ENCODE measurements at regions not wholly inside any gene's neighbourhood (a gene's known extent, or its start where the extent isn't known, plus 50 kb on each side); places are given as distances from the start of the nearest gene placed in this dataset.

- H3K4me1 ChIP-seq (ENCODE audit: control extremely low read depth in 1 of 4, control insufficient read depth in 4 of 4, insufficient read depth in 4 of 4, low read length in 3 of 4) = no peaks in the 10 kb centered on the region
- peaks cover under 1 to 14% (median 5%) of the 10 kb centered on the region in 5 experiments for H3K27me3 ChIP-seq (replicated peaks in 2 of 5; ENCODE audit: control insufficient read depth in 4 of 5, insufficient read depth in 5 of 5, low read length in 4 of 5)
- H3K9me3 ChIP-seq (ENCODE audit: control extremely low read depth in 1 of 5, control insufficient read depth in 4 of 5, insufficient read depth in 2 of 5, low read depth in 1 of 5, low read length in 4 of 5) = no peaks in the 10 kb centered on the region
- WGBS (ENCODE audit: insufficient coverage) = 73% methylated on average over 2 of the region's 3 CpGs
- no peak overlapping the region for H3K27ac ChIP-seq (ENCODE audit: insufficient read depth in 1 of 2, low read depth in 1 of 2, low read length in 2 of 2, poor library complexity in 1 of 2, severe bottlenecking in 2 of 2)
- H3K4me3 ChIP-seq (ENCODE audit: control insufficient read depth in 1 of 7, extremely low read depth in 1 of 7, insufficient read depth in 4 of 7, low read depth in 2 of 7, low read length in 6 of 7) = no peak overlapping the region
- POLR2A ChIA-PET = no interaction called here
- no peaks in the 10 kb centered on the region for H3K36me3 ChIP-seq (ENCODE audit: control insufficient read depth in 4 of 4, insufficient read depth in 4 of 4, low read length in 3 of 4)
- DNase-seq = no peak
- CTCF ChIA-PET = interaction anchor here (1.0 kb wide), 1 partner anchor 1245 kb away, joined by 3 read pairs; no protein-coding TSS in a partner anchor
Measured at GRCh38 chr10:36882781-36883180, 242.6 kb upstream of the ANKRD30A start.

GRCh38 chr10:36880898-36881297, 244.5 kb upstream of the ANKRD30A start:
- Histone ChIP-seq H3K36me3 (ENCODE audit: control insufficient read depth in 4 of 4, insufficient read depth in 4 of 4, low read length in 3 of 4) (no peaks in the 10 kb centered on the region), H3K27me3 (replicated peaks in 2 of 5; ENCODE audit: control insufficient read depth in 4 of 5, insufficient read depth in 5 of 5, low read length in 4 of 5) (peaks cover 2 to 14% (median 7%) of the 10 kb centered on the region in 5 experiments), H3K9me3 (ENCODE audit: control extremely low read depth in 1 of 5, control insufficient read depth in 4 of 5, insufficient read depth in 2 of 5, low read depth in 1 of 5, low read length in 4 of 5) (no peaks in the 10 kb centered on the region), H3K4me3 (ENCODE audit: control insufficient read depth in 1 of 7, extremely low read depth in 1 of 7, insufficient read depth in 4 of 7, low read depth in 2 of 7, low read length in 6 of 7) (no peak overlapping the region), H3K27ac (ENCODE audit: insufficient read depth in 1 of 2, low read depth in 1 of 2, low read length in 2 of 2, poor library complexity in 1 of 2, severe bottlenecking in 2 of 2) (no peak overlapping the region), H3K4me1 (ENCODE audit: control extremely low read depth in 1 of 4, control insufficient read depth in 4 of 4, insufficient read depth in 4 of 4, low read length in 3 of 4) (no peaks in the 10 kb centered on the region)
- DNase-seq = peak; percentile 13 to 35 (median 27)
- POLR2A ChIA-PET = no interaction called here
- CTCF ChIA-PET = interaction anchor here (1.1 to 3.0 kb wide), 3 partner anchors 14 to 1760 kb away, joined by 4 to 31 read pairs (median 6); no protein-coding TSS in a partner anchor
- 0% methylated on average over 2 of the region's 5 CpGs for WGBS (ENCODE audit: insufficient coverage)

GRCh38 chr10:36872702-36873393, 252.6 kb upstream of the ANKRD30A start:
- no peaks in the 10 kb centered on the region for H3K9me3 ChIP-seq (ENCODE audit: control extremely low read depth in 1 of 5, control insufficient read depth in 4 of 5, insufficient read depth in 2 of 5, low read depth in 1 of 5, low read length in 4 of 5)
- no peak overlapping the region for H3K4me3 ChIP-seq (ENCODE audit: control insufficient read depth in 1 of 7, extremely low read depth in 1 of 7, insufficient read depth in 4 of 7, low read depth in 2 of 7, low read length in 6 of 7)
- H3K36me3 ChIP-seq (ENCODE audit: control insufficient read depth in 4 of 4, insufficient read depth in 4 of 4, low read length in 3 of 4) = no peaks in the 10 kb centered on the region
- DNase-seq = no peak
- 64% methylated on average over 4 of the region's 6 CpGs for WGBS (ENCODE audit: insufficient coverage)
- H3K27me3 ChIP-seq (replicated peaks in 2 of 5; ENCODE audit: control insufficient read depth in 4 of 5, insufficient read depth in 5 of 5, low read length in 4 of 5) = peaks cover 0 to 9% (median 0%) of the 10 kb centered on the region in 5 experiments
- no peak overlapping the region for H3K27ac ChIP-seq (ENCODE audit: insufficient read depth in 1 of 2, low read depth in 1 of 2, low read length in 2 of 2, poor library complexity in 1 of 2, severe bottlenecking in 2 of 2)
- H3K4me1 ChIP-seq (ENCODE audit: control extremely low read depth in 1 of 4, control insufficient read depth in 4 of 4, insufficient read depth in 4 of 4, low read length in 3 of 4) = no peaks in the 10 kb centered on the region
- ChIA-PET CTCF (no interaction called here), POLR2A (no interaction called here)

GRCh38 chr10:36840788-36841187, 284.6 kb upstream of the ANKRD30A start:
- Histone ChIP-seq H3K9me3 (ENCODE audit: control extremely low read depth in 1 of 5, control insufficient read depth in 4 of 5, insufficient read depth in 2 of 5, low read depth in 1 of 5, low read length in 4 of 5) (no peaks in the 10 kb centered on the region), H3K27me3 (replicated peaks in 2 of 5; ENCODE audit: control insufficient read depth in 4 of 5, insufficient read depth in 5 of 5, low read length in 4 of 5) (no peaks in the 10 kb centered on the region), H3K27ac (ENCODE audit: insufficient read depth in 1 of 2, low read depth in 1 of 2, low read length in 2 of 2, poor library complexity in 1 of 2, severe bottlenecking in 2 of 2) (no peak overlapping the region), H3K36me3 (ENCODE audit: control insufficient read depth in 4 of 4, insufficient read depth in 4 of 4, low read length in 3 of 4) (no peaks in the 10 kb centered on the region), H3K4me1 (ENCODE audit: control extremely low read depth in 1 of 4, control insufficient read depth in 4 of 4, insufficient read depth in 4 of 4, low read length in 3 of 4) (no peaks in the 10 kb centered on the region), H3K4me3 (ENCODE audit: control insufficient read depth in 1 of 7, extremely low read depth in 1 of 7, insufficient read depth in 4 of 7, low read depth in 2 of 7, low read length in 6 of 7) (no peak overlapping the region)
- CTCF ChIA-PET = no interaction called here
- WGBS (ENCODE audit: insufficient coverage) = no CpG with 5 or more reads among the region's 4 CpGs
- POLR2A ChIA-PET = no interaction called here
- no peak for DNase-seq

- CTCF ChIA-PET = no interaction called here
- no peak for DNase-seq
Measured at GRCh38 chr10:36837416-36837815, 288.0 kb upstream of the ANKRD30A start.

GRCh38 chr10:36819781-36820180, 305.6 kb upstream of the ANKRD30A start:
- H3K9me3 ChIP-seq (ENCODE audit: control extremely low read depth in 1 of 5, control insufficient read depth in 4 of 5, insufficient read depth in 2 of 5, low read depth in 1 of 5, low read length in 4 of 5) = no peaks in the 10 kb centered on the region
- WGBS (ENCODE audit: insufficient coverage) = 98% methylated on average over 16 of the region's 20 CpGs
- POLR2A ChIA-PET = no interaction called here

More at GRCh38 chr10:36837416-36837815, 288.0 kb upstream of the ANKRD30A start:
- POLR2A ChIA-PET = interaction anchor here (0.6 kb wide), 1 partner anchor 94 kb away, joined by 3 read pairs; no protein-coding TSS in a partner anchor
- no peak overlapping the region for H3K27ac ChIP-seq (ENCODE audit: insufficient read depth in 1 of 2, low read depth in 1 of 2, low read length in 2 of 2, poor library complexity in 1 of 2, severe bottlenecking in 2 of 2)
- no peak overlapping the region for H3K4me3 ChIP-seq (ENCODE audit: control insufficient read depth in 1 of 7, extremely low read depth in 1 of 7, insufficient read depth in 4 of 7, low read depth in 2 of 7, low read length in 6 of 7)
- no peaks in the 10 kb centered on the region for H3K36me3 ChIP-seq (ENCODE audit: control insufficient read depth in 4 of 4, insufficient read depth in 4 of 4, low read length in 3 of 4)
- no peaks in the 10 kb centered on the region for H3K4me1 ChIP-seq (ENCODE audit: control extremely low read depth in 1 of 4, control insufficient read depth in 4 of 4, insufficient read depth in 4 of 4, low read length in 3 of 4)
- H3K27me3 ChIP-seq (replicated peaks in 2 of 5; ENCODE audit: control insufficient read depth in 4 of 5, insufficient read depth in 5 of 5, low read length in 4 of 5) = no peaks in the 10 kb centered on the region
- H3K9me3 ChIP-seq (ENCODE audit: control extremely low read depth in 1 of 5, control insufficient read depth in 4 of 5, insufficient read depth in 2 of 5, low read depth in 1 of 5, low read length in 4 of 5) = no peaks in the 10 kb centered on the region

GRCh38 chr10:36817898-36818297, 307.5 kb upstream of the ANKRD30A start:
- Histone ChIP-seq H3K27me3 (replicated peaks in 2 of 5; ENCODE audit: control insufficient read depth in 4 of 5, insufficient read depth in 5 of 5, low read length in 4 of 5) (no peaks in the 10 kb centered on the region), H3K27ac (ENCODE audit: insufficient read depth in 1 of 2, low read depth in 1 of 2, low read length in 2 of 2, poor library complexity in 1 of 2, severe bottlenecking in 2 of 2) (no peak overlapping the region), H3K4me3 (ENCODE audit: control insufficient read depth in 1 of 7, extremely low read depth in 1 of 7, insufficient read depth in 4 of 7, low read depth in 2 of 7, low read length in 6 of 7) (no peak overlapping the region), H3K4me1 (ENCODE audit: control extremely low read depth in 1 of 4, control insufficient read depth in 4 of 4, insufficient read depth in 4 of 4, low read length in 3 of 4) (no peaks in the 10 kb centered on the region), H3K9me3 (ENCODE audit: control extremely low read depth in 1 of 5, control insufficient read depth in 4 of 5, insufficient read depth in 2 of 5, low read depth in 1 of 5, low read length in 4 of 5) (no peaks in the 10 kb centered on the region), H3K36me3 (ENCODE audit: control insufficient read depth in 4 of 4, insufficient read depth in 4 of 4, low read length in 3 of 4) (no peaks in the 10 kb centered on the region)
- CTCF ChIA-PET = no interaction called here
- no peak for DNase-seq
- 84% methylated on average over 7 of the region's 15 CpGs for WGBS (ENCODE audit: insufficient coverage)
- POLR2A ChIA-PET = no interaction called here

More at GRCh38 chr10:36819781-36820180, 305.6 kb upstream of the ANKRD30A start:
- H3K4me1 ChIP-seq (ENCODE audit: control extremely low read depth in 1 of 4, control insufficient read depth in 4 of 4, insufficient read depth in 4 of 4, low read length in 3 of 4) = no peaks in the 10 kb centered on the region
- CTCF ChIA-PET = no interaction called here
- no peak overlapping the region for H3K27ac ChIP-seq (ENCODE audit: insufficient read depth in 1 of 2, low read depth in 1 of 2, low read length in 2 of 2, poor library complexity in 1 of 2, severe bottlenecking in 2 of 2)
- H3K27me3 ChIP-seq (replicated peaks in 2 of 5; ENCODE audit: control insufficient read depth in 4 of 5, insufficient read depth in 5 of 5, low read length in 4 of 5) = no peaks in the 10 kb centered on the region
- H3K36me3 ChIP-seq (ENCODE audit: control insufficient read depth in 4 of 4, insufficient read depth in 4 of 4, low read length in 3 of 4) = no peaks in the 10 kb centered on the region
- H3K4me3 ChIP-seq (ENCODE audit: control insufficient read depth in 1 of 7, extremely low read depth in 1 of 7, insufficient read depth in 4 of 7, low read depth in 2 of 7, low read length in 6 of 7) = no peak overlapping the region
- DNase-seq = no peak
